Mucosa of descending colon (tissue), 3 donors: ENCODE measurements at regions not wholly inside any gene's neighbourhood (a gene's known extent, or its start where the extent isn't known, plus 50 kb on each side); places are given as distances from the start of the nearest gene placed in this dataset.
"Not testable (repeated sequence)": the region's sequence is repeated elsewhere in the genome, so short reads cannot be mapped to it uniquely, and the experiment has no call there.

Experiments used
- ATAC-seq: fragments of 200-7000 bp; cut with Tn5 transposase; one replicate; pipeline ENCODE4 v1.9.1; 2020; ENCODE audit warnings: mild to moderate bottlenecking, moderate library complexity
- DNase-seq, 3 donors: peaks; one replicate each; pipeline ENCODE4 v3.0.0-alpha.2; 2020
- H3K36me3 ChIP-seq: fragments of 200-600 bp; one replicate; pipeline ENCODE4 v1.8.0; 2021; ENCODE audit warnings: low read depth, mild to moderate bottlenecking
- H3K4me1 ChIP-seq: fragments of 200-600 bp; one replicate; pipeline ENCODE4 v1.8.0; 2021; ENCODE audit warnings: low read depth, mild to moderate bottlenecking
- H3K4me3 ChIP-seq: fragments of 200-600 bp; one replicate; pipeline ENCODE4 v1.8.0; 2021; ENCODE audit warnings: mild to moderate bottlenecking
- H3K9me3 ChIP-seq: fragments of 200-600 bp; one replicate; pipeline ENCODE4 v1.8.0; 2021; ENCODE audit warnings: mild to moderate bottlenecking
- intact Hi-C, 2 donors: fragments of 100-400 bp; cut with DNase I in 1 of 2; cut with micrococcal nuclease in 1 of 2; formaldehyde crosslinking; loops; one replicate each; pipeline versions ENCODE4 v1.11.0 to v1.11.1; 2022; cut with DNase I, micrococcal nuclease
- TF ChIP-seq, protein P1 (sequence below): fragments of 200-600 bp; IDR thresholded peaks from one replicate; pipeline ENCODE4 v1.8.0; 2022; ENCODE audit warnings: antibody characterized with exemption, mild to moderate bottlenecking
- donor health status: DM: no; HTN: no; CAD: no; lungs with moderate emphysema.
- donor health status: DM: no; HTN: no; CAD: no.
- donor health status: DM: no; HTN: yes; CAD: no.

DNA sequence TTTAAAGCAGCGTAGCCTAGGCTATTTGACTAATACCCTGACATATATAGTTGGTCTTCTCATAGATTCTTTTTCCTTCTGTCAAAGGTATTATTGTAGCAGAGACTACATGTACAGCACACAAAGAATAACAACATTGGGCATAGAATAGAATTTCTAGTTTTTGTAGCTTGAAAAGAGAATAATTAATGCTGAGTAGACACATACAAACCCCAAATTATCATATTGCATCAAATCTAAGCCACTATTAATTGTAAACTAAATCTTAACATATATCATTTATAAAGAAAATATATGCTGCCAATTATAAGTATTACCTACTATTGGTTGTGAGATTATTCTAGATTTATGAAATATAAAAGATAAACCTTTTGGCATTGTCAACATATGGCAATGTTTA is 574.5 kb downstream of the SLCO4C1 start:
- Histone ChIP-seq H3K9me3 (no peaks in the 10 kb centered on the region), H3K4me1 (no peaks in the 10 kb centered on the region), H3K4me3 (no peak overlapping the region), H3K36me3 (no peaks in the 10 kb centered on the region)
- no peak for DNase-seq
- TF ChIP-seq, protein P1, sequence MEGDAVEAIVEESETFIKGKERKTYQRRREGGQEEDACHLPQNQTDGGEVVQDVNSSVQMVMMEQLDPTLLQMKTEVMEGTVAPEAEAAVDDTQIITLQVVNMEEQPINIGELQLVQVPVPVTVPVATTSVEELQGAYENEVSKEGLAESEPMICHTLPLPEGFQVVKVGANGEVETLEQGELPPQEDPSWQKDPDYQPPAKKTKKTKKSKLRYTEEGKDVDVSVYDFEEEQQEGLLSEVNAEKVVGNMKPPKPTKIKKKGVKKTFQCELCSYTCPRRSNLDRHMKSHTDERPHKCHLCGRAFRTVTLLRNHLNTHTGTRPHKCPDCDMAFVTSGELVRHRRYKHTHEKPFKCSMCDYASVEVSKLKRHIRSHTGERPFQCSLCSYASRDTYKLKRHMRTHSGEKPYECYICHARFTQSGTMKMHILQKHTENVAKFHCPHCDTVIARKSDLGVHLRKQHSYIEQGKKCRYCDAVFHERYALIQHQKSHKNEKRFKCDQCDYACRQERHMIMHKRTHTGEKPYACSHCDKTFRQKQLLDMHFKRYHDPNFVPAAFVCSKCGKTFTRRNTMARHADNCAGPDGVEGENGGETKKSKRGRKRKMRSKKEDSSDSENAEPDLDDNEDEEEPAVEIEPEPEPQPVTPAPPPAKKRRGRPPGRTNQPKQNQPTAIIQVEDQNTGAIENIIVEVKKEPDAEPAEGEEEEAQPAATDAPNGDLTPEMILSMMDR: no peak
- ATAC-seq: no peak
- intact Hi-C loops: no loop called here

DNA sequence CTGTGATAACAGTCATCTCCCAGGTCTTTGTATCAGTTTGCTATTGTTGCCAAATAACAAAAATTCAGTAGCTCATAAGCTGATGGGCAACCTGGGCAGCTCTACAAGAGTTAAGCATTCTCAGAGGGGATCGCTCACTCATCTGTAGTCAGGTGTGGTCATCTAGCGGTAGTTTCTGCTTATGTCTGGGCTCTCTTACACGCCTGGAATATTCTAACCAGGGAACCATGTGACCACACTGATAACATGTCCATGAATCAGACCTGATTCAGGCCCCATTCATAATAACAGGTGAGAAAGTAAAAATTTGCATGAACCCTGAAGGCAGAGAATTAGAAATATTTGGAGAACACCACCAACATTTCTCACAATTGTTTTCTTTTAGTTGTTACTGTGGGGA is 576.1 kb downstream of the SLCO4C1 start:
- ATAC-seq: no peak
- Histone ChIP-seq H3K36me3 (no peaks in the 10 kb centered on the region), H3K4me3 (no peak overlapping the region), H3K4me1 (no peaks in the 10 kb centered on the region), H3K9me3 (no peaks in the 10 kb centered on the region)
- DNase-seq: no peak
- TF ChIP-seq, protein P1: no peak
- intact Hi-C loops: no loop called here

DNA sequence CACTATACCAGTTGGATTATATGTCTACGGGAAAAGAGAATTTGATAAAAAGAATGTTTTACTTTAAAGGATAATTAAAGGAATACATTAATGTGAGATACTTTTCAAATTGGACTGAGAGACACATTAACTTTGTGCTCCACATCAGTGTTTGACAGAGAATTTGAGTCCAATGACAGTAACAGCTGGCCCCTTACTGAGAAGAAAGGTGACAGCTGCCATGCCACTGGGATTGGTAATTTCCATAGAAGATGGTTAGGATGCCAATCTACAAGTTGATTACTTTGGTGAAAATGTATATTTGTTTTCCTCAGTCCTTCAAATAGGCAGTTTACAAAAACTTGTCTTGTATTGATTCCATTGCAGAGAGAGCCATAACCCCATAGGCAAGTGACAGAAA is 578.4 kb downstream of the SLCO4C1 start:
- intact Hi-C loops: no loop called here
- DNase-seq (no peak), ATAC-seq (no peak)
- TF ChIP-seq, protein P1: no peak
- Histone ChIP-seq H3K9me3 (no peaks in the 10 kb centered on the region), H3K4me3 (no peak overlapping the region), H3K4me1 (no peaks in the 10 kb centered on the region), H3K36me3 (no peaks in the 10 kb centered on the region)

DNA sequence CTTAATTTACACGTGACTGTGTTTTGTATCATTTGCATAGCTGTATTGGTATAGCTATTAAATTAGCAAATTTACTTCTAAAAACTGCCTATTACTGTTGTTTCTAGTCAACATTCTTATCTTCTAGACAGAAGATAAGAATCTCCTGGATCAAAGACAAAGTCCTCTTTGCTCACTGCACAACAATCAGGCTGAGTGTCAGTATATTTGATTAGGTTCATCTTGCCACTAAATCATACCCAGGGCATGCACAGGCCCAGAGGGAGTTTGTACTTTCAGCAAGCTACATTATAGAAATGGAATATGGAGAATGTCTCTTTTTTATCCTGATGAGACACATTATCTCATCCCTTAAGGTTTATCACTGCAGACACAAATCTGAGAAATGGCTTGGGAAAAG is 579.1 kb downstream of the SLCO4C1 start:
- intact Hi-C loops: no loop called here
- no peaks in the 10 kb centered on the region for H3K9me3 ChIP-seq
- H3K4me3 ChIP-seq: no peak overlapping the region
- H3K4me1 ChIP-seq: no peaks in the 10 kb centered on the region
- TF ChIP-seq, protein P1: no peak
- no peak for DNase-seq
- no peak for ATAC-seq
- H3K36me3 ChIP-seq: no peaks in the 10 kb centered on the region

DNA sequence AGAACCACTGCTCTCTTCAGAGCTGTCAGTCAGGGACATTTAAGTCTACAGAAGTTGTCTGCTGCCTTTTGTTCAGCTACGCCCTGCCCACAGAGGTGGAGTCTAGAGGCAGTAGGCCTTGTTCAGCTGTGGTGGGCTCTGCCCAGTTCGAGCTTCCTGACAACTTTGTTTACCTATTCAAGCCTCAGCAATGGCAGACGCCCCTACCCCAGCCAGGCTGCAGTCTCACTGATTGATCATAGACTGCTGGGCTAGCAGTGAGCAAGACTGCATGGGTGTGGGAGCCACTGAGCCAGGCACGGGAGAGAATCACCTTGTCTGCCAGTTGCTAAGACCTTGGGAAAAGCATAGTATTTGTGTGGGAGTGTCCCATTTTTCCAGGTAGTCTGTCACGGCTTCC is 580.3 kb downstream of the SLCO4C1 start:
- ATAC-seq, DNase-seq, H3K36me3 ChIP-seq, H3K9me3 ChIP-seq, H3K4me3 ChIP-seq, intact Hi-C loops, H3K4me1 ChIP-seq: not testable (repeated sequence)

DNA sequence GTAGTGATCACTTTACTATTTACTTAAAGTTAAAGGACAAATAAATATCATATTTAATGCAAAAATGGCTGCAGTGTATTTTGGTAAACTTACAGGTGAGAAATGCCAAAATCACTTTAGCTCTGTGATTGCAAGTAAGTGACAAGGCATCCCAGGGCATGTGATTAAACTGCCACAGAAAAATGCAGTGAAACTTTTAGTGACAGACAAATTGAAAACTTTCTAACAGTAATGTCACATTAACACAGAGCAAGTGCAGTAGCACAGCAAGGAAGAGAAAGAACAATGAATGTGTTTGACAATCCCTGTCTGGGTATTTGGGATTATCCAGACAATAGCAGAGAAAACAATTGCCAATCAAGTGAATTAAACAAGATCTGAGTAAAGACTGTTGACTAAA is 606.8 kb downstream of the SLCO4C1 start:
- DNase-seq: no peak
- TF ChIP-seq, protein P1: no peak
- Histone ChIP-seq H3K36me3 (no peaks in the 10 kb centered on the region), H3K4me3 (no peak overlapping the region), H3K4me1 (no peaks in the 10 kb centered on the region), H3K9me3 (no peaks in the 10 kb centered on the region)
- no peak for ATAC-seq
- intact Hi-C loops: no loop called here
